ENCODE measurements at regions not wholly inside any gene's neighbourhood (a gene's known extent, or its start where the extent isn't known, plus 50 kb on each side); places are given as distances from the start of the nearest gene placed in this dataset.
A peak's percentile ranks its signal among the peaks of the same experiment; 100 is the strongest.

DNA sequence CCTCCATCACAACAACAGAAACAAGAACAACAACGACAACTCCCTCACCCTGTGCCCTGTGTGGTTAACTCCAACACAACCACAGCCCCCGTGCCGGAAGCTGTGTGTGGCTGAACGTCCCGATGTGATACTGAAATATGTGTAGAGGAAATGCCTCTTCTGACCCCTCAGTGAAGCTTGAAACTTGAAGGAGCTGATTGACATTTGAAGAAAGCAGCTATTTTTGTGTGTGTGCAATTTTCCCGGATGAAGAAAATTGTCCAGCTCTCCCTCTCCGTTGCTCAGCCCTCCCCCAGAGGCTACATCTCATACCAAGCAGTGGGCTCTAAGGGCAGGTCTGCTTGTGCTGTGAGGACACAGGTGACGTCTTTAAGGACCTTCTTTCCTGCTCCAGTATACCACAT is 173.8 kb downstream of the ICOS start:
- DNase-seq, result peak; percentile 25 to 40

DNA sequence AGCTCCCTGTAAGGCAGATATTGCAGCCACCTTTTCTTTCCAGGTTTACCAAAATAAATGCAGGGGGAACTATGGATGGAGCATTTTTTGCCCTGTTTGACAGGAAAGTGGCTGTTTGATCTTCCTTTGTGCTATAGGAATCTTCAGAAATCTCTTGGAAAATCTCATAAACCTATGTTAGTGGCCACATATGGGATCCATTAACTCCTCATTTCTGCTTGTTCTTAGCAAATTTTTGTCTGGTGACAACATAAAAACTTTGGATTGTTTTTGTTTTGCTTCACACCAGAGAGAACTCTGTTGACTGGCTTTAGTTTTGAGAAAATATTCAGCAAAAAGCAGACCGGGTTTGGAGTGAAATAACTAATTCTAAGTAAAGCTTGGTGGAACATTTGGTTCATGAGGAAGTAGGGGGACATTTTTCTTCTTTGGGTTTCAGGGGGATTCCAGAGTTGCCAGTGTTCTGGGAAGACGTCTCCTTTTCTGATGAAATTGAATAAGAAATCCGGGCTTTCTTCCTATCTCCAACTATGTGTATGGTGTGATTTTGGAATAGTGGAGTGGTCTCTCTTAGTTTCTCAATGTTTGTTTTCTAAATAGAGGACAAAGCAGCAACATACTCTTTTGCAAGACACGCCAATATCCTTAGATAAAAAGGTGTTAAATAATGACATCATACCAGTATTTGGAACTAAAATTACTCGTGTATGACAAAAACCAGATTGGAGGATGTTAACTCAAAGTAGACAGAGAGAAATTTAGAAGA is 174.4 kb downstream of the ICOS start:
- no peak for DNase-seq

DNA sequence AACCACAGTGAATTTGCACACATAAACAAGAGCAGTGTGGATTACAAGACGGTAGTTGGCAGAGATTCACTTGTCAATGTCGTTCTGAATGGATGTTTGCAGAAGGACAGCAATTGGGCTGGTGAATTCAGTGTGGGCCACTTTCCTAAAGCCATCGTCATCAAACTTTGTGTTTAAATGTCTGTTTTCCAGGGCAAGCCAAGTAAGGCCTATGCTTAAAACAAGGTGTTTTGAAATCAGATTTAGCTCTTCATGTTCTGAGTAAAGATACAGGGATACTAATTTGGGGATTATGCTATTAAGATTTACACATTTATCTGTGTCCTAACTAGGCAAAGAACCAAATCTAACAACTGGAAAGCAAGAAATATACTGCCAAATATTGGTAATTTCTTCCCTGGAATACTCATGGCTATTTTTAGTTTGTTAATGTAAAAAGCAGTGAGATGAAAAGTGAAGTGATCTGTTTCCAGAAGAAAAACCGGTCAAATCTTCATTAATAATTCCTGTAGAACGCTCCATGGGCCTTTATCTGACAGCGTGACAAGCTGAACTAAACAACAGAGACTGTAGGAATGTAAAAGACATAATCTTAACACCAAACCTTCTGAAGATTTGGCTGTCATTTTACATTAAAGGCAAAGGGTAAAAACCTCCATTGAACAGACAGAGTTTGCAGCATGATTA is 175.7 kb downstream of the ICOS start:
- no peak for DNase-seq

DNA sequence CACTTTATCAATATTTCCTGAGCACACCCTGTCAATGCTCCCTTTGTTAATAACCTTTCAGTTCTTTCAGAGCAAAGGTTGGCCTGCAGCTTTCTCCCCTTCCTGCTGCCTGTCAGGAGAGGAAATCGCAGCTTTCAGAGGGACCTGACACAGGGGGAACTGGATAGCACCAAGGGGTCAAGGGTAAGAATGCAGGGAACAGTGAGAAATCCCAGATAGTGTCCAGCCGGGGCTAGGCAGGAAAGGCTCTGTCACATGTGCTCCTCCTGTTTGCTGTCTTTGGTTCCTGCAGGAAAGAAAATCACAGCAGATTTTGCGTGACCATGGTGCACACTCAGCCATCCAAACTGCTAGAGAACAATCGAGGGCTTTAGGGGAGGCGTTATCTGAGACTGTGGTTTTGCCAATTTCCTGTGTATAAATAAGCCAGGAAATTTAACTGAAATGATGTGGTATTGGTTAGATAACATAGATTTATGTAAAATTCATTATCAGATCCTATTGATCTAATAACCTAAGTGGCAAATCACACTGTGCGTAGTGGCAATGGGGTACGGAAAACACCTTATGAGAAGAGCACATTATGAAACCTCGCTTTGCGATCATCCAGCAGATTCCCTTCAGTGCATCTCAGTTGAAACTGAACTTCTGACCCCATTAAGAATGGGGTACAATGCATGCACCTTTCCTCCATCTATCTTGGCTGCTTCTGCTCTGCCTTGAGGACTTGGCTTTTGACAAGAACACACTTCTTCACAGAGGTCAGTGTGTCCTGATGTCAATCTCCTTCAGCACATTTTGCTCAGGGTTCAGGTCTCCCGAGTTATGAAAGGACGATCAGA is 178.0 kb downstream of the ICOS start:
- no peak for DNase-seq

DNA sequence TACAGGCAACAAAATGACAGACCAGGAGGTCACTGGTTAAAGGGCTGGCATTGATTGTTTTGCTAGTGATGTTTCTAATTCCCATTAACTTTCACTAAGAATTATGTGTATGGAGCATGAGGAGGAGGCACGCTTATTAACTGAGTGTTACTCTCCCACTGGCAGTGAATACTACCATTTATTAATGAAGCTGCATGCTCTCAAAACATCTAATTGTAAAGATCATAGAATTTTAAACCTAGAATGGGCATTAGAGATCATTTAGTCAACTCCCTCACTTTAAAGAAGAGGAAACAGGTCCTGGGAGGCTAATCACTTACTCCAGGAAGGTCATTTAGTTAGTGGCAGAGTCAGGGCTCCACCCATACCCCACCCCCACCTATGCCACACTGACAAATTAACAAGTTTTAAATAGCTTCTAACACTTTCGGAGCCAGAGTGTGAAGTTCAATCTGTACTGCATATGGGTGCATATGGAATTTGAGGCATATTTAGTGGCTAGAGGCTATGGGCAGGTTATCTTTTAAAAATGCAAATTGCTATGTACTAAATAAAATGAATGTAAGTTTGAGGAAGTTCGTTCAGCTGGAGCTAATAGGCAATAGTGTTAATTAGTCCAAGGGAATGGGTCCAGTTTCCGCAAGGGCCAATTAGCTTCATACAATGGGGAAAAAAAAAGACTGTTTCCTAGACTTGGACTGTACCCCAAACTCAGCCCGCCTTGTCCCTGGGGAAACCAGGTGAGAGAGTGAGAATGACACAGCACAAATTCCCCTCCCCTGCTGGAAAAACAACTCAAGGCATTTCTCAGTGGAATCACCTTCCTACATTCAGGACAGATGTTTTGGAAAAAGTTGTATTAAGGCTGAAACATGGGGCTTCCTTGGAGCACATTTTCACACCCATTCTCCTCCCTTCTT is 178.8 kb downstream of the ICOS start:
- DNase-seq, result no peak

DNA sequence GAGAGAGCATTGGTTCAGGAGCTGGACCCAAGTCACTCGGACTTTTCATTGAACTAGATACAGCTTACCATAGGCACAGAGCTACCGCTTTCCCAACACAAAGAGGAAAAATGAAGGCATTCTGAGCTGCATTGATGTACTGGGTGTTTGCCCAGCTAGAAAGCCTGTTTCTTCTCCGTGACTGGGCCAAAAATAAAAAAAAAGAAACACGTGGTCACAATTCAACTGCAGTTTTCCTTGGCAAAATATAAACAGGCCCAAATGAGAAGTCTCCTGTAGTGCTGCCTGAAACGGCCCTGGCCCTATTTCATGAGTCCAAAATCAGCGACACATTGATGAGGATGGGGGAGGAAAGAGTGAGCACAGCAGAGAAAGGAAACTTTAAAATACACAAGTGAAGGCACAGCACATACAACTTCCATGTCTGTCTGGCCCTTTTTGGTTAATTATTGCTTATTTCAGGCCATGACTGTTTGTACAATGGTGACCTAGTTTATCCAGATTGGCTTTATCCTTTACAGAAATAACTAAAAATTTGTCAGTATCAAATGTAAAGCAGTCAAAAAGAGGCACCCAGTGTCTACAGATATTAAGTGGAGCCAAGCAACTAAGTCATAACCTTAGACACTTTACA is 179.7 kb downstream of the ICOS start:
- no peak for DNase-seq

DNA sequence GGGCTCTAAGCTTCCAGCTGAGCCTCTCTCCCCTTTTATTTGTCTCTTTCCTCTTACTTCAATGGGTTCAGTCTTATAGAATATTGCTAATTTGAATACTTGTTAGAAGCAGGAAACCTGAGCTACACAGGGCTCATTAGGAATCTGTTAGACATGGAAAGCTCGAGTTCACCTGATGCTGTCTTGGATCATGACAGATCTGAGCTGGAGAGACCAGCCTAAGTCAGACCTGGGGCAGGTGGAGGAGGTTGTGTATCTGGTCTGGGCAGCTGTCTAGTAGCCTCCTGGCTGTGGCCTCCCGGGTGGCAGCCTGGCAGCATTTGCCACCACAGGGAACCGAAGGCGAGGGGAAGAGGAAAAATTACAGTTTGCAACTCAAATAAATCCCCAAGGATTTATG is 185.9 kb downstream of the ICOS start:
- DNase-seq, result no peak

DNA sequence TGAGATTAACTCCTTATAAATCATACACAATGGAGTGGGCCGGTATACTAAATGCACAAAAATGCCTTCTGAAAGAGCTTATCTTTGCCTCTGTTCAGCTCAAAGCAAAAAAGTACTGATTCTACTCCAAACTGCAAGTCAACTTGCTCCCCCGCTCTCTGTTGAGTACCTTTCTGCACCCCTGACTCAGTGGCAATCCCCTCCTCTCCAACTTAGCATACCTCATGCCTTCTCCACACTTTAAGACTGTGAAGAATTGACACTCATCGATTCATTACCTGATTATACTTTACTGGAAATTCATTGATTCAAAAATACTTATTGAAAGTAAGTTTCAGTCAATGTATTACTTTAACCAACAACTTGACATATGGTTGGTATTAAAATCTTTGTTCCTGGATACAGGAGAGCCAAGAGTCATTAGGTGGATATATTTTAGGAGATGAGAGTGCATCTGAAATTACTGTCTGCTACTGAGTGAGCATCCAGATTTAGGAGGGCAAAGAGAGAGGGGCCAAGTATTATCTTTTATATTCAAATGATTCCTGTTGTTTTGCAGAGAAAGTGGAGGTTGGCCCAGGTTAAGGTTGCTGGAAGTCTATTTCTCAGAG is 187.7 kb downstream of the ICOS start:
- no peak for DNase-seq

DNA sequence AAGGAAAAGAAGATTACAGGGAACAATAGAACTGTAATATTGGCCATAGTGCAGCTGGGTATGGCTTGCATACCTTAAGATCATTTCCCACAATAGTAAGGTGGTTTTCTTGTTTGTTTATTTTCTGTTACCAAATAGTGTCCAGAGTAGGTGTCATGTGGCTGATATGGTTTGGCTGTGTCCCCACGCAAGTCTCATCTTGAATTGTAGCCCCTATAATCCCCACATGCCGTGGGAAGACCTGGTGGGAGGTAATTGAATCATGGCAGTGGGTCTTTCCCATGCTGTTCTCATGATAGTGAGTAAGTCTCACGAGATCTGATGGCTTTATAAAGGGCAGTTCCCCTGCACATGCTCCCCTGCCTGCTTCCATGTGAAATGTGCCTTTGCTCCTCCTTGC is 190.1 kb downstream of the ICOS start:
- DNase-seq, result peak in 1 of 2 donors; percentile 2

DNA sequence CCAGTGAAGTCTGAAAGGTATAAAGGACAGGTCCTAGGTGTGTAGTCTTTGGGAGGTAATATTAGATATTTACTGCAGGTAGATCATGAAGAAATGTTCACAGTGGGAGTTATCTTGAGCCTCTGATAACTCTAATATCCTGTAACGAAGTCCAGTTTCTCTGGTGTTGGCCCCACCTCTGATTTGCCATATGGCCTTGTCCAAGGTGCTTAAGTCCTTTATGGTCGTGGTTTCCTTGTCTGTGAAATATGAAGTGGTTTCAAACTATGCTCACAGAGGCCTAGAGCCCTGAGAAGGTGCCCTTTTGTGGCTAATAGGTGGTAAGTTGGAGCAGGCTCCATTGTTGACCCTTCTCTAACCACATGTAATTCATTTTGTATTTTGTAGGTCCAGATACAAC is 190.7 kb downstream of the ICOS start:
- DNase-seq, result no peak

DNA sequence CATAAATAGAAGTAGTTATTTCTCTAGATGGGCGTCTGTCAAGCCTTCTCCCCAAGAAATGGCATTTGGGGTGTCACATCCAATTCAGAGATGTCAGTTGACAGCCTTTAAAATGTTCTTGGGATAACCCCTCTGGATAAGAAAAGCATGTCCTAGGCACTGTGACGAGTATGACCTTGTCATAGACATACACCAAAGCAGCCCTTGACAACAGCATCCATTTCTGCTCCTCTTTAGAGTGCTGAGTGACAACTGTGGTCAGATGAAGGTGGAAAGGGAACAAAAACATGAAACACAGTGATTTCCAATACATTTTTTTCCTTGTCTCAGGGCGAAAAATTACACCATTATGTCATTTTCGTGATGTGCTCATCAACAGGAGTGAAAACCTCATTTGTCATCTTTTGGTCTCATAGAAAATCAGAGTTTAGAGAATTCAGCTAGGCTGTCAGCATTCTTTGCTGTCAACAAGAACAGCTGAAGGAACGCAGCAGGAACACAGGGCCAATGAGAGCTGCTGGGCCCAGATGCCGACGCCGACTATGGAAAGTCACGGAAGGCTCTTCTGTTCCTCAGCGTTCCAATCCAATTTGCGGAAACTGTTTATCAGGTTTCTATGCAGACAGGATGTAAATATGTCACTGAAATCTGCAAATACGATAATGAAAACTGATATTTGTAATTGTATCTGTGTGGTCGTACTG is 193.2 kb downstream of the ICOS start:
- DNase-seq, result no peak

DNA sequence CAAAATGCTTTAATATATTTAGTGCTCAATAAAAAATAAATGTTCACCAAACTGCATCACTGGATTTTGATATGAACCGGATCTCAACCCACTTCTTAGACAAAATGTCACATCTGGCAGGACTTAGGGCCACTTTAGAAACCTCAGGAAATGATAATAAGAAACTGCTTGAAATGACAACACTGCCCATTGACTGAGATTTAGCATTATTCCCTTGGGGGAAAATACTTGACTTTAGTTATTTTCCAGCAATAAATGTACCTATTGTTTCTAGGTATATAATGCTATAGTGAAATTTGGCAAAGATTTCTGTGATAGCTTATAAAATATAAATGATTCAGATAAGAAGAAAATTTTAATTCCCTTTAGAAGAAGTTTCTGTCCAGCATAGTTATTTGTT is 195.1 kb downstream of the ICOS start:
- no peak for DNase-seq

DNA sequence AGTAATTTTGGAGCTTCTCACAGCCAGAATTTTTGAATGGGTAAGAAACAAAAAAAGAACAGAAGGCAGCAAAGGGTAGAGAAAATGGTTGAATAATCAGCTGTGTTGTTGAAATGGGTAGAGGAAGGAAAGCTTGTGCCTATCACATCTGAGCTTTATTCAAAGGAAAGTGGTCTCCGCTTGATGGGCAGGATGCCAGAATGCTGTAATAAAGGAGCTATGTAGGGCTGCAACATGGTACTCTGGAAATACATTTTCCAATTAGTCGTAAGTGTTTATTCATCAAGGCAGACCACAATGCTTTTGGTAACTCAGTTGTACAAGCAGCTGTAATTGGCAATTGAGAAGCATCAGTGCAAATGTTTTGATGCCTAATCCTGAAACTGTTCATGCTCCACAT is 196.9 kb downstream of the ICOS start:
- no peak for DNase-seq

DNA sequence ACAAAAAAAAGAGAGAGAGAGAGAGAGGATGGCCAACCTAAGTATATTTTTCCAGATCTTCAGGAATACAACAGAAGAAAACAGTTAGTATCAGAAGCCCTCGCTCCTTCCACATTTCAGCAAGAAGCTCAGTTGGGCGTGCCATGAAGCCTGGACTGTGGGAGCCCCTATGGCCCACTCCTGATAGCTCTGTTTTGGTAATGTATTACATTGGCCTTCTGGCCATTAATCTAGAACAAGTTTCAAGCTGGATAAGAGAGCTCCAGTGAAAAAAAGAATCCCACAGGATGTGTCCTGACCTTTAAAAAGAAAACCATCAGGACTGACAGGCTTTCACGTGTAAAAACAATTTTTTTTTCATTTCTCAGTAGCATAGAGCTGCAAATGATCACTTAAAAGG is 197.9 kb downstream of the ICOS start:
- no peak for DNase-seq

DNA sequence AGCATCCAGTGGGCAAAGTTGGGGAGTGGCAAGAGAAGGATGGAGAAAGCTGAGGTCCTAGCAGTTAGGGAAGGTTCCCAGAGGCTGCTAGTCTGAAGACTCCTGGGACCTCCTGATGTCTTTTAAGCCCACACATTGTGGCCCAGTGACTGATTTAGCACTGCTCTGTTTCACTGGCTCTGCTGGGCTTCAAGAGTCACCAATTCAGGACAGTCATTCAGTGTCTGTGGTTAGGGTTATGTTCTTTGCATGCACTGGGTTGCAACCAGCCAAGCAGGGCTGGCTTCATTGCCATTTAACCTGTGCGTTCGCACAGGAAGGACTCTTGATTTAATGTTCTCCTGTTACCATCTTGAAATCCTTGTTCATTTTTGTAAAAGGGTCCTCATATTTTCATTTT is 199.2 kb downstream of the ICOS start:
- no peak for DNase-seq

DNA sequence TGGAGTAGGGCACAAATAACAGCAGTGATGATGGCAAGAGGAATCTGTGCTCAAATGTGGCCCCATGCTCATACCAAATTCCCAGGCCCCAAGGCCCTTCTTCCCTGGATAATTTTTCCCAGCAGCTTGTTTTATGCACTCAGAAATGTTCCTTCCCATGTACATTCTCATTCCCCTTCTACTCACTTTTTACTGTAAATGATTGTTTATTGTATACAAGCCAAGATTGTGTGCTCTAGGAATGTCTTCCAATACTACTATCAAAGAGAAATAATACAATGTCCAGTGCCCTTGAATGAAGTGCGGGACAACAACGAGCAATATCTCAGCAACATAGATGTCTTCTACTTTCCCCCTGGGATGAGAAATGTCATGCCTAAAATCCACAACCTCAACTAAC is 201.6 kb downstream of the ICOS start:
- no peak for DNase-seq

DNA sequence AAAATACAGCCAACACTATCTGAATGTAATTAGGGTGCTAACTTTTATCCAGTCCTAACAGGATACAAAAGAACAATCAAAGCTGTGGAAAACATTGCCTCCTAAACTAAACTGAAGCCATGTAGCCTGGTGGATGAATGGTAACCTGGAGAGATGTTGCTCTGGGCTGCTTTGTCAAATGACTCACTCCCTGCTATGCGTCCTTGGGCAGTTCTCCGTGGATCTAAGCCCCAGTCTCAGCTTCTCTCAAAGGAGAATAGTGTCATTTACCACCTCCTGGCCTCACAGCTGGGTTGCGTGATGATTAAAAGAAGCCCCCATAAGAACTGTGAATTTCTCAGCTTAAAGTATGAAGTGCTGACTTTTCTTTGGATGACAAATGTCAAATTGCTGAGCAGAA is 203.7 kb downstream of the ICOS start:
- DNase-seq, result no peak

DNA sequence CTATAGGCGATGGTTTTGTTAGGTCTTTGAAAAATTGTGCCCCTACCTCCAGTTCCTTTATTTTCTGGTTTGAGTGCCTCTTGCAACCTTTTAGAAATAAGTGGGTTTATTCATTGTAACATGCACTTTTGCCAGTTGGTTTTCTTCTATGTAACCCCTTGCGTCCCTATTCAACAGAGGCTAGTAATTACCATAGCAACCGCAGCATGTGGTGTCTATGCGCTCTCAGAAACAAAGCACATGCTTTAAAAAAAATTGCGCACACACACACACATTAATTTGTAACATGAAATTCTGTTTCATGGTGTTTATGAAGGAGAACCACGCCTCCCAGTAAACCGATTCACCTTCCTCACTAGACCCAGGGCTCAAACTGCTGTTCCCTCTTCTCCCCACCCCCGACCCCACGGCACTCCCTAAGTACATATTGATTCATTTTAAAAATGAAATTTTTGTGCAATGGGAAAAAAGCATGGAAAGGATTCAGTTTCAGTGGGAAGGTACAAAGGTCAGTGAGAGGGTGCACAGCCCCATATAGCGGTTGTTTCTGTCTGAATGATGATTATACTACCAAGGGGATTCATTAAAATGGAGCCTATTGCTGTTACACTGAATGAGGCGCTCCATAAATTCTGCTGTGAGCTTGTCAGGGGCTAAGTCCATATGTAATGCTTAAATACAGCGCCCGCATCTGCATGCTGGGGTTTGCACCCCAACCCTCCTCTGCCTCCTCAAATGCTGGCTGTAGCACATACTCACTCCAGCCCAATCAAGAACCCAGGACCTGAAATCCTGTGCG is 206.9 kb downstream of the ICOS start:
- DNase-seq, result no peak

DNA sequence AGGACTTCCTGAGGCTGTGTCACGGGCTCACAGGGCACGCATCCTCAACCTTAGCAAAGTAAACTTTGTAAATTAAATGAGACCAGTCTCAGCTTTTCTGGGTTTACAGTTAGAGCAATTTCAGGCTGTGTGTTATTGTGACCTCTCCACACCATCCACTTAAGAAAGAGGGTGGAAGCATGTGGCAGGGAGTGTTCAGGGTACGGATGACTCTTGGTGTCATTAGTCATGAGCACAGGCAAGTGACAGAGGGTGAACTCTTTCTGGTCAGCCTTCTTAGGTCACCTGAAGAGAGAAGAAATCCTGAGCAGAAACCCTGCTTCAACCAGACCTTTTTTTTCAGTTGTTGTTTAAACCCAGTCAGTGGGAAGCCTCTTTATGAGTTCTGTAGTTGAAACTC is 207.9 kb downstream of the ICOS start:
- DNase-seq, result no peak

DNA sequence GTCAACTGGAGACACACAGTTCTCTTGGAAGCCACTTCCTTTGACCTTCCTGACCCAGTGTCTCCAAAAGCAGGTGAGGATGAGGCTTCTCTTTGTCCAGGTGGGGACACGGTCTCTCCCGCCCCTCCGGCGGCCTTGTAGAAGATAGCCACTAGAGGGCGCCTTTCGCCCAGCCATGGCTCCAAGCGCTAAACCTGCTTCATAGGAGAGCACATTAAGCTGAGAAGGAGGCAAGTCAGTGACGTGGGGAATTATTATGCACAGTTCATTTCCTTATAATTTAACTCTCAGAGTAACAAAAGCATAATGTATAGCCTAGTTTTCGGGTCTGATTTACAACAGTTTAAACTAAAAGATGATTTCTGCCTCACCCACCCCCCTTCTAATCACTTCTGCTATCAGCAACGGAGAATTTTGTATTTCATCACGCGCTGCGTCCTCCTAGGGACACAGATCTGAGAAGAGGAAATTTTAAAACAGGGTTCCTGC is 208.7 kb downstream of the ICOS start:
- DNase-seq, result peak; percentile 81 to 86

All from inflammatory macrophage (primary cell).